K562 (cell line): ENCODE measurements at regions not wholly inside any gene's neighbourhood (a gene's known extent, or its start where the extent isn't known, plus 50 kb on each side); places are given as distances from the start of the nearest gene placed in this dataset.

ENCODE experiments used
- ATAC-seq: fragments of 200-7000 bp; cut with Tn5 transposase; 3 replicates; pipeline ENCODE4 v1.9.1; 2020; ENCODE audit warnings: moderate library complexity
- BruUV-seq: library from RNA; stranded (reverse); fragments of 400-500 nt; replicated peaks from 2 replicates; lab custom pipeline; 2021; lab: Mats Ljungman, UMichigan
- CTCF ChIA-PET: fragments of 300-600 bp; formaldehyde crosslinking; extraction: SDS; loops from one replicate; lab custom pipeline; 2021; ENCODE audit warnings: low intra/inter-chr PET ratio; lab: Yijun Ruan, JAX
- POLR2A ChIA-PET: fragments of 300-600, 350-650 bp; sonication (Branson Sonifier 250); formaldehyde crosslinking; extraction: SDS; loops from one replicate; lab custom pipeline; 2021; ENCODE audit warnings: antibody characterized with exemption, inconsistent platforms; lab: Yijun Ruan, JAX
- DNase-seq, 4 experiments: peaks; one replicate each; pipeline versions ENCODE4 v3.0.0 to v3.0.0-alpha.2; 2011 to 2018; ENCODE audit warnings: low spot score in 3 of 4, mixed read lengths in 3 of 4; ENCODE audit errors: extremely low read depth in 1 of 4
- FAIRE-seq: peaks from 2 replicates; lab custom pipeline; 2011; peaks lifted over from hg19 to GRCh38; lab: Jason Lieb, UNC
- H2AFZ ChIP-seq: 2 replicates; pipeline ENCODE4 v1.6.0; 2011; ENCODE audit warnings: low read depth, low read length, control low read depth, inconsistent platforms
- H3K27ac ChIP-seq: fragments of 200-600 bp; 3 replicates; pipeline ENCODE4 v1.8.0; 2011; ENCODE audit warnings: low read depth, mild to moderate bottlenecking, control low read depth, inconsistent platforms, low read length, moderate library complexity, mixed read lengths; ENCODE audit errors: extremely low read depth
- H3K27me3 ChIP-seq, 2 experiments: fragments of 300-600 bp in 1 of 2; 2 replicates in 1 of 2; 3 replicates in 1 of 2; pipeline versions ENCODE4 v1.6.0 to v1.8.0; 2011; ENCODE audit warnings: inconsistent platforms in 2 of 2, low read length in 2 of 2, mild to moderate bottlenecking in 1 of 2, mixed read lengths in 1 of 2, moderate library complexity in 1 of 2; ENCODE audit not compliant: control insufficient read depth in 2 of 2, insufficient read depth in 2 of 2
- H3K36me3 ChIP-seq: fragments of 300-600 bp; 3 replicates; pipeline ENCODE4 v1.8.0; 2011; ENCODE audit warnings: mild to moderate bottlenecking, low read length, inconsistent platforms; ENCODE audit not compliant: control insufficient read depth, insufficient read depth
- H3K4me1 ChIP-seq, 2 experiments: fragments of 200-600 bp in 1 of 2; replicated peaks in 1 of 2; 2 replicates in 1 of 2; 3 replicates in 1 of 2; pipeline versions ENCODE4 v1.5.1 to v1.8.0; 2011; ENCODE audit warnings: inconsistent platforms in 2 of 2, low read length in 2 of 2, mild to moderate bottlenecking in 1 of 2, mixed read lengths in 1 of 2, moderate library complexity in 1 of 2; ENCODE audit not compliant: control insufficient read depth in 2 of 2, insufficient read depth in 2 of 2
- H3K4me2 ChIP-seq: 2 replicates; pipeline ENCODE4 v1.6.1; 2011; ENCODE audit warnings: low read length, control low read depth, inconsistent platforms, mixed read lengths; ENCODE audit not compliant: insufficient read depth
- H3K4me3 ChIP-seq: fragments of 200-600 bp; sonication (generic), shearing (Covaris generic); 2 replicates; pipeline ENCODE4 v1.5.1; 2016; ENCODE audit warnings: control low read depth, inconsistent platforms
- H3K79me2 ChIP-seq: fragments of 200-600 bp; 3 replicates; pipeline ENCODE4 v1.8.0; 2011; ENCODE audit warnings: low read length, inconsistent platforms; ENCODE audit not compliant: control insufficient read depth, insufficient read depth
- H3K9ac ChIP-seq, 2 experiments: 2 replicates each; pipeline versions ENCODE4 v1.6.0 to v1.6.1; 2011; ENCODE audit warnings: low read depth in 2 of 2, low read length in 2 of 2, control low read depth in 1 of 2, inconsistent platforms in 1 of 2, mild to moderate bottlenecking in 1 of 2, mixed read lengths in 1 of 2; ENCODE audit not compliant: insufficient read depth in 1 of 2
- H3K9me1 ChIP-seq: one replicate; pipeline ENCODE4 v1.6.0; 2011; ENCODE audit warnings: inconsistent platforms, mild to moderate bottlenecking, low read length, moderate library complexity; ENCODE audit not compliant: control insufficient read depth, insufficient read depth
- H3K9me3 ChIP-seq: replicated peaks from 2 replicates; pipeline ENCODE4 v1.5.1; 2011; ENCODE audit warnings: low read depth, low read length, inconsistent platforms; ENCODE audit not compliant: control insufficient read depth, insufficient read depth
- H4K20me1 ChIP-seq: replicated peaks from 2 replicates; pipeline ENCODE4 v1.6.1; 2011; ENCODE audit warnings: low read length, inconsistent platforms, mixed read lengths; ENCODE audit not compliant: control insufficient read depth, insufficient read depth
- CBX5 ChIP-seq: IDR thresholded peaks from 2 replicates; pipeline ENCODE4 v1.6.1; 2014; ENCODE audit warnings: low read depth, borderline replicate concordance
- CHCHD3 ChIP-seq: fragments of 250-450 bp; sonication (Bioruptor Pico); IDR thresholded peaks from 2 replicates; pipeline ENCODE4 v2.1.2; 2022; ENCODE audit warnings: mild to moderate bottlenecking
- ELF1 ChIP-seq: fragments of 200-800 bp; sonication (Bioruptor generic); IDR thresholded peaks from 2 replicates; pipeline ENCODE4 v1.6.1; 2016; ENCODE audit warnings: missing genetic modification characterization, missing compliant biosample characterization
- LEF1 ChIP-seq: fragments of 450-650 bp; IDR thresholded peaks from 2 replicates; pipeline ENCODE4 v1.6.1; 2016; ENCODE audit warnings: mild to moderate bottlenecking
- MECOM ChIP-seq: fragments of 250-450 bp; sonication (Bioruptor Pico); IDR thresholded peaks from 2 replicates; pipeline ENCODE4 v1.8.0; 2022; ENCODE audit warnings: inconsistent platforms
- RBFOX2 ChIP-seq: fragments of 200-400 bp; formaldehyde crosslinking; IDR thresholded peaks from 2 replicates; pipeline ENCODE4 v1.6.1; 2017; ENCODE audit warnings: low read depth, mild to moderate bottlenecking, low read length, moderate library complexity
- SMARCB1 ChIP-seq: IDR thresholded peaks from 2 replicates; pipeline ENCODE4 v1.6.1; 2011; ENCODE audit warnings: improper control_type of control experiment, low read depth; ENCODE audit not compliant: insufficient read length
- STAG1 ChIP-seq: sonication (generic); formaldehyde crosslinking; IDR thresholded peaks from 2 replicates; pipeline ENCODE4 v1.5.0; 2020; ENCODE audit warnings: missing genetic modification reagents, borderline replicate concordance
- STAT5A ChIP-seq: IDR thresholded peaks from 2 replicates; pipeline ENCODE4 v1.6.1; 2012; ENCODE audit warnings: low read length, inconsistent platforms, borderline replicate concordance
- TAL1 ChIP-seq: fragments of 450-650 bp; IDR thresholded peaks from 2 replicates; pipeline ENCODE4 v1.6.1; 2016; ENCODE audit warnings: mild to moderate bottlenecking
- ZNF146 ChIP-seq: IDR thresholded peaks from one replicate; pipeline ENCODE4 v1.6.1; 2018; ENCODE audit warnings: missing compliant biosample characterization; ENCODE audit not compliant: unreplicated experiment
- ZNF785 ChIP-seq: fragments of 250-450 bp; sonication (Bioruptor Pico); IDR thresholded peaks from 2 replicates; pipeline ENCODE4 v1.4.0; 2020; ENCODE audit warnings: mild to moderate bottlenecking
- ZSCAN32 ChIP-seq: fragments of 450-650 bp; formaldehyde crosslinking; IDR thresholded peaks from 2 replicates; pipeline ENCODE4 v1.4.0; 2020; ENCODE audit warnings: mild to moderate bottlenecking, moderate library complexity
- WGBS: fragments of 100-300 bp; shearing (Covaris generic); methylation state at CpG from one replicate; pipeline ENCODE4 v1.1.6; 2016; ENCODE audit warnings: low coverage, mixed read lengths; ENCODE audit not compliant: insufficient coverage; ENCODE audit errors: missing lambda C conversion rate; 5-methylcytosine and 5-hydroxymethylcytosine counted together
- in situ Hi-C: fragments of 300-500 bp; cut with MboI; formaldehyde crosslinking; loops from 4 replicates; pipeline ENCODE4 v1.15.0; 2018; ENCODE audit warnings: inconsistent platforms, mixed read lengths
- intact Hi-C: fragments of 100-400 bp; cut with micrococcal nuclease; formaldehyde crosslinking; loops from 2 replicates; pipeline ENCODE4 v1.14.2; 2022
- TF ChIP-seq, protein P1 (sequence below), 2 experiments: fragments of 450-650 bp in 1 of 2; IDR thresholded peaks; 2 replicates each; pipeline ENCODE4 v1.6.1; 2011 to 2017; ENCODE audit warnings: low read depth in 2 of 2, antibody characterized with exemption in 1 of 2, borderline replicate concordance in 1 of 2, low read length in 1 of 2, mild to moderate bottlenecking in 1 of 2, mixed read lengths in 1 of 2; ENCODE audit not compliant: control insufficient read depth in 1 of 2
- TF ChIP-seq, protein P2 (sequence below): fragments of 250-450 bp; sonication (Bioruptor Pico); IDR thresholded peaks from 2 replicates; pipeline ENCODE4 v1.8.0; 2022; ENCODE audit warnings: moderate library complexity, mild to moderate bottlenecking, inconsistent platforms
- TF ChIP-seq, protein P3 (sequence below): IDR thresholded peaks from 2 replicates; pipeline ENCODE4 v1.6.1; 2016; ENCODE audit warnings: missing genetic modification characterization, missing compliant biosample characterization
- TF ChIP-seq, protein P4 (sequence below), 2 experiments: fragments of 450-650 bp in 1 of 2; sonication (generic) in 1 of 2; formaldehyde crosslinking; conservative IDR thresholded peaks; 2 replicates each; pipeline versions ENCODE4 v1.4.0 to v1.8.1; 2020 to 2022; ENCODE audit warnings: mild to moderate bottlenecking in 1 of 2, missing genetic modification reagents in 1 of 2

DNA sequence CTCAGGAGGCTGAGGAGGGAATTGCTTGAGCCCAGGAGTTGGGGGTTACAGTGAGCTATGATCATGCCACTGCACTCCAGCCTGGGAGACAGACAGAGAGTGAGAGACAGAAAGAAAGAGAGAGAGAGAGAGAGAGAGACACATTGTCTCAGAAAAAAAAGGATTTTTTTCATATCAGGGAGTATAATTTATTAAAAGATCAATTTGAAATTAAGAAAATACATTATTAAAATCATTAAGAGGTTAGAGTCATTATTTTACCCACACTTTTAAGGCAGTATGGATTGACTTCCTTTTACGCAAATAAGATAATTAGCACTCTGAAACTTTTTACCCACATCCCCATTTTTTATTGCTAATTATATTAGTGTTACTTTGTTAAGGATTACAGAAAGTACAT, 804.3 kb downstream of the CDH11 start:
- CTCF ChIA-PET = no interaction called here
- no peak for FAIRE-seq
- H3K27me3 ChIP-seq = no peaks in the 10 kb centered on the region
- intact Hi-C loops = no loop called here
- H2AFZ ChIP-seq = no peak overlapping the region
- H3K79me2 ChIP-seq = no peaks in the 10 kb centered on the region
- H3K4me3 ChIP-seq = no peak overlapping the region
- no peaks in the 10 kb centered on the region for H4K20me1 ChIP-seq
- TF ChIP-seq STAT5A (no peak), LEF1 (no peak), ZSCAN32 (CRISPR knock-in tag) (no peak), TAL1 (no peak), RBFOX2 (no peak), STAG1 (CRISPR knock-in tag) (no peak), ZNF785 (CRISPR knock-in tag) (no peak), CHCHD3 (CRISPR knock-in tag) (no peak), SMARCB1 (no peak), ELF1 (tag) (no peak), ZNF146 (CRISPR knock-in tag) (no peak), MECOM (CRISPR knock-in tag) (no peak), CBX5 (no peak)
- TF ChIP-seq, protein P1, sequence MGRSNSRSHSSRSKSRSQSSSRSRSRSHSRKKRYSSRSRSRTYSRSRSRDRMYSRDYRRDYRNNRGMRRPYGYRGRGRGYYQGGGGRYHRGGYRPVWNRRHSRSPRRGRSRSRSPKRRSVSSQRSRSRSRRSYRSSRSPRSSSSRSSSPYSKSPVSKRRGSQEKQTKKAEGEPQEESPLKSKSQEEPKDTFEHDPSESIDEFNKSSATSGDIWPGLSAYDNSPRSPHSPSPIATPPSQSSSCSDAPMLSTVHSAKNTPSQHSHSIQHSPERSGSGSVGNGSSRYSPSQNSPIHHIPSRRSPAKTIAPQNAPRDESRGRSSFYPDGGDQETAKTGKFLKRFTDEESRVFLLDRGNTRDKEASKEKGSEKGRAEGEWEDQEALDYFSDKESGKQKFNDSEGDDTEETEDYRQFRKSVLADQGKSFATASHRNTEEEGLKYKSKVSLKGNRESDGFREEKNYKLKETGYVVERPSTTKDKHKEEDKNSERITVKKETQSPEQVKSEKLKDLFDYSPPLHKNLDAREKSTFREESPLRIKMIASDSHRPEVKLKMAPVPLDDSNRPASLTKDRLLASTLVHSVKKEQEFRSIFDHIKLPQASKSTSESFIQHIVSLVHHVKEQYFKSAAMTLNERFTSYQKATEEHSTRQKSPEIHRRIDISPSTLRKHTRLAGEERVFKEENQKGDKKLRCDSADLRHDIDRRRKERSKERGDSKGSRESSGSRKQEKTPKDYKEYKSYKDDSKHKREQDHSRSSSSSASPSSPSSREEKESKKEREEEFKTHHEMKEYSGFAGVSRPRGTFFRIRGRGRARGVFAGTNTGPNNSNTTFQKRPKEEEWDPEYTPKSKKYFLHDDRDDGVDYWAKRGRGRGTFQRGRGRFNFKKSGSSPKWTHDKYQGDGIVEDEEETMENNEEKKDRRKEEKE (IDR thresholded peaks at IDR 0.05; ENCODE audit: borderline replicate concordance in 1 of 2, control insufficient read depth in 1 of 2, low read depth in 2 of 2, low read length in 1 of 2) = no peak
- TF ChIP-seq, protein P2, sequence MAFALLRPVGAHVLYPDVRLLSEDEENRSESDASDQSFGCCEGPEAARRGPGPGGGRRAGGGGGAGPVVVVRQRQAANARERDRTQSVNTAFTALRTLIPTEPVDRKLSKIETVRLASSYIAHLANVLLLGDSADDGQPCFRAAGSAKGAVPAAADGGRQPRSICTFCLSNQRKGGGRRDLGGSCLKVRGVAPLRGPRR (CRISPR knock-in tag) = no peak
- TF ChIP-seq, protein P3, sequence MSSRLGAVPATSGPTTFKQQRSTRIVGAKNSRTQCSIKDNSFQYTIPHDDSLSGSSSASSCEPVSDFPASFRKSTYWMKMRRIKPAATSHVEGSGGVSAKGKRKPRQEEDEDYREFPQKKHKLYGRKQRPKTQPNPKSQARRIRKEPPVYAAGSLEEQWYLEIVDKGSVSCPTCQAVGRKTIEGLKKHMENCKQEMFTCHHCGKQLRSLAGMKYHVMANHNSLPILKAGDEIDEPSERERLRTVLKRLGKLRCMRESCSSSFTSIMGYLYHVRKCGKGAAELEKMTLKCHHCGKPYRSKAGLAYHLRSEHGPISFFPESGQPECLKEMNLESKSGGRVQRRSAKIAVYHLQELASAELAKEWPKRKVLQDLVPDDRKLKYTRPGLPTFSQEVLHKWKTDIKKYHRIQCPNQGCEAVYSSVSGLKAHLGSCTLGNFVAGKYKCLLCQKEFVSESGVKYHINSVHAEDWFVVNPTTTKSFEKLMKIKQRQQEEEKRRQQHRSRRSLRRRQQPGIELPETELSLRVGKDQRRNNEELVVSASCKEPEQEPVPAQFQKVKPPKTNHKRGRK (tag) = no peak
- TF ChIP-seq, protein P4, sequence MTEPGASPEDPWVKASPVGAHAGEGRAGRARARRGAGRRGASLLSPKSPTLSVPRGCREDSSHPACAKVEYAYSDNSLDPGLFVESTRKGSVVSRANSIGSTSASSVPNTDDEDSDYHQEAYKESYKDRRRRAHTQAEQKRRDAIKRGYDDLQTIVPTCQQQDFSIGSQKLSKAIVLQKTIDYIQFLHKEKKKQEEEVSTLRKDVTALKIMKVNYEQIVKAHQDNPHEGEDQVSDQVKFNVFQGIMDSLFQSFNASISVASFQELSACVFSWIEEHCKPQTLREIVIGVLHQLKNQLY (CRISPR knock-in tag; conservative IDR thresholded peaks at IDR 0.05) = no peak
- no peak for DNase-seq
- H3K9me1 ChIP-seq = no peaks in the 10 kb centered on the region
- H3K36me3 ChIP-seq = no peaks in the 10 kb centered on the region
- WGBS = 0% methylated on average over 1 of the region's 1 CpG
- no peaks in the 10 kb centered on the region for H3K9me3 ChIP-seq
- no peaks in the 10 kb centered on the region for H3K4me1 ChIP-seq
- no peak overlapping the region for H3K4me2 ChIP-seq
- in situ Hi-C loops = no loop called here
- H3K27ac ChIP-seq = no peak overlapping the region
- no peak for ATAC-seq
- no TSS peak for BruUV-seq
- POLR2A ChIA-PET = no interaction called here
- no peak overlapping the region for H3K9ac ChIP-seq
